Lower lobe of right lung (tissue), 2 donors: ENCODE measurements at regions not wholly inside any gene's neighbourhood (a gene's known extent, or its start where the extent isn't known, plus 50 kb on each side); places are given as distances from the start of the nearest gene placed in this dataset.

Experiments
- ATAC-seq, 2 donors: fragments of 200-7000 bp; cut with Tn5 transposase; one replicate each; pipeline ENCODE4 v1.9.1; 2020 to 2022; ENCODE audit warnings: mild to moderate bottlenecking in 2 of 2, moderate library complexity in 2 of 2
- DNase-seq: peaks from one replicate; pipeline ENCODE4 v3.0.0-alpha.2; 2020
- H3K27ac ChIP-seq: fragments of 200-600 bp; one replicate; pipeline ENCODE4 v1.8.0; 2022
- H3K27me3 ChIP-seq: fragments of 200-600 bp; one replicate; pipeline ENCODE4 v1.8.0; 2022; ENCODE audit warnings: low read depth
- H3K36me3 ChIP-seq: fragments of 200-600 bp; one replicate; pipeline ENCODE4 v1.8.0; 2022; ENCODE audit warnings: mild to moderate bottlenecking
- H3K4me1 ChIP-seq: fragments of 200-600 bp; one replicate; pipeline ENCODE4 v1.8.0; 2022
- H3K4me3 ChIP-seq: fragments of 200-600 bp; one replicate; pipeline ENCODE4 v1.8.0; 2022; ENCODE audit warnings: mild to moderate bottlenecking
- H3K9me3 ChIP-seq: fragments of 200-600 bp; one replicate; pipeline ENCODE4 v1.8.0; 2022
- CTCF ChIP-seq: fragments of 200-600 bp; IDR thresholded peaks from one replicate; pipeline ENCODE4 v1.8.0; 2022; ENCODE audit warnings: antibody characterized with exemption, mild to moderate bottlenecking
- intact Hi-C: fragments of 100-400 bp; cut with DNase I; formaldehyde crosslinking; loops from one replicate; pipeline ENCODE4 v1.11.0; 2022
- donor health status: DM: no; HTN: yes; CAD: no; lungs with severe emphysema.

- Histone ChIP-seq H3K27ac (no peak overlapping the region), H3K4me1 (peaks cover 6% of the 10 kb centered on the region), H3K4me3 (no peak overlapping the region), H3K27me3 (no peaks in the 10 kb centered on the region), H3K9me3 (peaks cover 10% of the 10 kb centered on the region), H3K36me3 (no peaks in the 10 kb centered on the region)
- DNase-seq (no peak), ATAC-seq (no peak)
- TF ChIP-seq CTCF = no peak
- intact Hi-C loops = no loop called here
Measured at GRCh38 chr5:144085381-144085780, 85.1 kb downstream of the YIPF5 start.

- Histone ChIP-seq H3K27me3 (no peaks in the 10 kb centered on the region), H3K9me3 (peaks cover 10% of the 10 kb centered on the region), H3K27ac (no peak overlapping the region), H3K4me3 (no peak overlapping the region), H3K36me3 (no peaks in the 10 kb centered on the region), H3K4me1 (peaks cover 6% of the 10 kb centered on the region)
- TF ChIP-seq CTCF = no peak
- DNase-seq (no peak), ATAC-seq (no peak)
- intact Hi-C loops = no loop called here
Measured at GRCh38 chr5:144086295-144086694, 84.2 kb downstream of the YIPF5 start.

- no peak for DNase-seq
- intact Hi-C loops = no loop called here
- H3K4me1 ChIP-seq = peaks cover 6% of the 10 kb centered on the region
Measured at GRCh38 chr5:144087576-144087975, 82.9 kb downstream of the YIPF5 start.

GRCh38 chr5:144088206-144089064 lies 82.0 kb downstream of the YIPF5 start:
- intact Hi-C loops = no loop called here
- TF ChIP-seq CTCF = no peak
- DNase-seq (no peak), ATAC-seq (no peak)
- Histone ChIP-seq H3K4me1 (peaks cover 6% of the 10 kb centered on the region), H3K27ac (no peak overlapping the region), H3K9me3 (no peaks in the 10 kb centered on the region), H3K36me3 (no peaks in the 10 kb centered on the region), H3K4me3 (no peak overlapping the region), H3K27me3 (no peaks in the 10 kb centered on the region)

More at GRCh38 chr5:144087576-144087975, 82.9 kb downstream of the YIPF5 start:
- no peak overlapping the region for H3K27ac ChIP-seq
- no peaks in the 10 kb centered on the region for H3K36me3 ChIP-seq
- ATAC-seq = no peak
- no peak for TF ChIP-seq CTCF
- no peaks in the 10 kb centered on the region for H3K27me3 ChIP-seq
- no peak overlapping the region for H3K4me3 ChIP-seq
- H3K9me3 ChIP-seq = no peaks in the 10 kb centered on the region

GRCh38 chr5:144089401-144090021 lies 80.9 kb downstream of the YIPF5 start:
- DNase-seq (no peak), ATAC-seq (no peak)
- Histone ChIP-seq H3K4me3 (no peak overlapping the region), H3K9me3 (no peaks in the 10 kb centered on the region), H3K27me3 (no peaks in the 10 kb centered on the region), H3K4me1 (peaks cover 6% of the 10 kb centered on the region), H3K36me3 (no peaks in the 10 kb centered on the region), H3K27ac (no peak overlapping the region)
- no peak for TF ChIP-seq CTCF
- intact Hi-C loops = no loop called here
